ENCODE measurements at regions not wholly inside any gene's neighbourhood (a gene's known extent, or its start where the extent isn't known, plus 50 kb on each side); places are given as distances from the start of the nearest gene placed in this dataset.
A peak's percentile ranks its signal among the peaks of the same experiment; 100 is the strongest.

DNA sequence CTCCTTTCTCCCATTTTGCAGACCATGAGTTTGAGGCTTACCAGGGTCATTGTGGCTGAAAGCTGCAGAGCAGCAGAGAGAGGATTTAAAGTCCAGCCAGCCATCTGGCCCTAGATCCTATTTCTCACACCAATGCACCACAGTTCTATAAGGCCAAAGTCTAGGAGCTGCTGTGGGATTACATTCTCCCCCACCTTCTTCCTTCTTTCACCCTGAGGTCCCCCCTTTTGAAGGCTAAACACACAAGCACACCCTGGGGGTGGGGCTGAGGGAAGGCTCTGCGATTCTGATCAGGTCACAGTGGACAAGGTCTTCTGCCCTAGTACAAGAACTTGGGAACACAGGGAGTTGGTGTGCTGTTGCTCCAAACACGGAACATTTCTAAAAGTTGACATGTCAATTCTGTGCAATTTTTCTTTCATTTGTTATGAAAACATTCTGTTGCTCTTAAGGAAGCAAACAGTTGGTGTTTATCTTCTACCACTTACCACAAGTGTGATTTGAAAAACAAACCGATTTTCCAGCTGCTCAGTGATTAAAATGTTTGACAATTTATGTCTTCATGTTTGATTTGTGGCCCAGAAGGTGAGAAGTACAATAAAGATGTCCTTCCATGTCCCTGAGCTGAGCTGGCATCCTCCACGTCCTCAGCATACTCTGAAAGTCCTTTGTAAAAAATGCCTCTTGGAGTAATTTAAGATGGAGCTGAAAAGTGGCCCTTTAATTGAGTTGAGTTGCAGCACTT is 271.6 kb upstream of the PPP2R2D start:
- Histone ChIP-seq H3K4me3 (ENCODE audit: low read length) (no peak overlapping the region), H3K36me3 (ENCODE audit: control insufficient read depth in 2 of 3, insufficient read depth in 3 of 3, low read length in 3 of 3) (no peaks in the 10 kb centered on the region), H3K9me3 (ENCODE audit: control insufficient read depth in 2 of 3, low read length in 3 of 3) (peaks cover 0 to 5% (median 0%) of the 10 kb centered on the region in 3 experiments), H3K27me3 (ENCODE audit: control insufficient read depth in 2 of 2, insufficient read depth in 2 of 2, low read length in 2 of 2) (no peaks in the 10 kb centered on the region), H3K27ac (ENCODE audit: low read depth, low read length) (no peak overlapping the region), H3K4me1 (ENCODE audit: control insufficient read depth in 2 of 2, insufficient read depth in 2 of 2, low read length in 2 of 2) (no peaks in the 10 kb centered on the region)
- Mint-ChIP-seq H3K4me1 (no peaks in the 10 kb centered on the region), H3K27me3 (peaks cover 0 to 11% (median 2%) of the 10 kb centered on the region in 5 donors), H3K9me3 (peaks cover 0 to 23% (median 9%) of the 10 kb centered on the region in 11 donors), H3K4me3 (no peak overlapping the region), H3K27ac (no peak overlapping the region), H3K36me3 (peaks cover 0 to 4% (median 0%) of the 10 kb centered on the region in 5 donors)
- ChIA-PET POLR2A (no interaction called here), CTCF (no interaction called here)
- DNase-seq (no peak), ATAC-seq (no peak)
- intact Hi-C loops (cut with micrococcal nuclease), result no loop called here

DNA sequence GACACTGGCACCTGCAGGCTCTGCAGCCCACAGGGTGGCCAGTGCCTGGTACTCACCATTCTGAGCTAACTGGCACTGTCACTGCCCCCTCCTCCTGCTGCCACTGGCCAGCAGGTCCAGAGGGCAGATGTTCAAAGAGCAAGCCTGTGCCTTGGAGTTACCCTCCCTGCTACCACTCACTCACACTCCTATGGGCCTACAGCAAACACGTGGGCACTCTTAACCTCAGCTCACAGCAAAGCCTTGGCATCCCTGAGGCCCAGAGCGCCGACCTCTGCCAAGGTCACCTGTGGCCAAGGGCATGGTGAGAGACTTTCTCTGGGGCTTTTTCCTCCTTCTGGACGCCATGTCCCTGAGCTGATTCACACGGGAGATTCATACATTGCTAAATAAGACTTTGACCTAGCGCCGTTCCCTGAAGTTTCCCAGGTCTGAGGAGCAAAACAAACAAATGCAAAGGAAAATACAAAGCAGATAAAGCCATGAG is 270.0 kb upstream of the PPP2R2D start:
- H3K27ac Mint-ChIP-seq, result no peak overlapping the region

DNA sequence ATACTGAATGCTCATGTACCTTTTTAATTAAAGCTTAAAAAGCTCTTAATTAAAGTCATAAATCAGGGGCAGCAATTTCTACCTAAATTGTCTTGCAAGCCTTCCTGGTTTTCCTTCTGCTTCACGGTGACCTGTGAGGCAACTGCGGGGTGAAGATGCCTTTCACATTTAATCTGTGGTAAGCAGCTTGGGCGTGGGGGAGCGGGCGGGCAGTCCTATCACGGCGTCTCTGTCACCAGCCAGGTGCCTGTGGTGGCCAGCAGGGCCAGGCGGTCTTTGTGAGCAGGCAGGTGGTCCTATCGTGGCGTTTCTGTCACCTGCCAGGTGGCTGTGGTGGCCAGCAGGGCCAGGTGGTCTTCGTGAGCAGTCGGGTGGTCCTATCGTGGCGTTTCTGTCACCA is 269.2 kb upstream of the PPP2R2D start:
- ChIA-PET POLR2A (no interaction called here), CTCF (no interaction called here)
- intact Hi-C loops (cut with micrococcal nuclease), result no loop called here
- Histone ChIP-seq H3K4me1 (ENCODE audit: control insufficient read depth in 2 of 2, insufficient read depth in 2 of 2, low read length in 2 of 2) (no peaks in the 10 kb centered on the region), H3K27me3 (ENCODE audit: control insufficient read depth in 2 of 2, insufficient read depth in 2 of 2, low read length in 2 of 2) (no peaks in the 10 kb centered on the region), H3K9me3 (ENCODE audit: control insufficient read depth in 2 of 3, low read length in 3 of 3) (peaks cover 0 to 5% (median 0%) of the 10 kb centered on the region in 3 experiments), H3K4me3 (ENCODE audit: low read length) (no peak overlapping the region), H3K36me3 (ENCODE audit: control insufficient read depth in 2 of 3, insufficient read depth in 3 of 3, low read length in 3 of 3) (no peaks in the 10 kb centered on the region), H3K27ac (ENCODE audit: low read depth, low read length) (no peak overlapping the region)
- Mint-ChIP-seq H3K36me3 (peaks cover 0 to 8% (median 0%) of the 10 kb centered on the region in 5 donors), H3K27ac (no peak overlapping the region), H3K4me3 (no peak overlapping the region), H3K27me3 (peaks cover 0 to 21% (median 11%) of the 10 kb centered on the region in 5 donors), H3K9me3 (peaks cover 0 to 31% (median 11%) of the 10 kb centered on the region in 11 donors), H3K4me1 (no peaks in the 10 kb centered on the region)
- no peak for ATAC-seq
- DNase-seq, result peak in 1 of 9 donors; percentile 3

More for the DNA sequence above, 270.0 kb upstream of the PPP2R2D start:
- H3K4me3 Mint-ChIP-seq, result no peak overlapping the region
- Histone ChIP-seq H3K4me3 (ENCODE audit: low read length) (no peak overlapping the region), H3K27ac (ENCODE audit: low read depth, low read length) (no peak overlapping the region), H3K9me3 (ENCODE audit: control insufficient read depth in 2 of 3, low read length in 3 of 3) (peaks cover 0 to 5% (median 0%) of the 10 kb centered on the region in 3 experiments), H3K36me3 (ENCODE audit: control insufficient read depth in 2 of 3, insufficient read depth in 3 of 3, low read length in 3 of 3) (no peaks in the 10 kb centered on the region), H3K27me3 (ENCODE audit: control insufficient read depth in 2 of 2, insufficient read depth in 2 of 2, low read length in 2 of 2) (no peaks in the 10 kb centered on the region), H3K4me1 (ENCODE audit: control insufficient read depth in 2 of 2, insufficient read depth in 2 of 2, low read length in 2 of 2) (no peaks in the 10 kb centered on the region)
- H3K4me1 Mint-ChIP-seq, result no peaks in the 10 kb centered on the region
- POLR2A ChIA-PET, result no interaction called here
- CTCF ChIA-PET, result no interaction called here
- ATAC-seq, result no peak
- intact Hi-C loops (cut with micrococcal nuclease), result no loop called here
- DNase-seq, result peak in 1 of 9 donors; percentile 3
- H3K27me3 Mint-ChIP-seq, result peaks cover 0 to 15% (median 8%) of the 10 kb centered on the region in 5 donors
- H3K36me3 Mint-ChIP-seq, result peaks cover 0 to 6% (median 0%) of the 10 kb centered on the region in 5 donors
- peaks cover 0 to 27% (median 10%) of the 10 kb centered on the region in 11 donors for H3K9me3 Mint-ChIP-seq

- H3K4me1 ChIP-seq (ENCODE audit: control insufficient read depth in 2 of 2, insufficient read depth in 2 of 2, low read length in 2 of 2), result no peaks in the 10 kb centered on the region
- no peaks in the 10 kb centered on the region for H3K4me1 Mint-ChIP-seq
- no peak overlapping the region for H3K4me3 ChIP-seq (ENCODE audit: low read length)
- H3K27me3 Mint-ChIP-seq, result peaks cover 0 to 24% (median 13%) of the 10 kb centered on the region in 5 donors
- DNase-seq (no peak), ATAC-seq (no peak)
- no peaks in the 10 kb centered on the region for H3K36me3 ChIP-seq (ENCODE audit: control insufficient read depth in 2 of 3, insufficient read depth in 3 of 3, low read length in 3 of 3)
- ChIA-PET POLR2A (no interaction called here), CTCF (no interaction called here)
- H3K27ac Mint-ChIP-seq, result no peak overlapping the region
- peaks cover 4 to 29% (median 17%) of the 10 kb centered on the region in 11 donors for H3K9me3 Mint-ChIP-seq
- H3K27me3 ChIP-seq (ENCODE audit: control insufficient read depth in 2 of 2, insufficient read depth in 2 of 2, low read length in 2 of 2), result no peaks in the 10 kb centered on the region
- peaks cover 0 to 13% (median 0%) of the 10 kb centered on the region in 3 experiments for H3K9me3 ChIP-seq (ENCODE audit: control insufficient read depth in 2 of 3, low read length in 3 of 3)
- H3K36me3 Mint-ChIP-seq, result peaks cover 0 to 9% (median 0%) of the 10 kb centered on the region in 5 donors
- H3K27ac ChIP-seq (ENCODE audit: low read depth, low read length), result no peak overlapping the region
- intact Hi-C loops (cut with micrococcal nuclease), result no loop called here
- no peak overlapping the region for H3K4me3 Mint-ChIP-seq
These were observed 265.2 kb upstream of the PPP2R2D start for GRCh38 chr10:131635564-131636015.

DNA sequence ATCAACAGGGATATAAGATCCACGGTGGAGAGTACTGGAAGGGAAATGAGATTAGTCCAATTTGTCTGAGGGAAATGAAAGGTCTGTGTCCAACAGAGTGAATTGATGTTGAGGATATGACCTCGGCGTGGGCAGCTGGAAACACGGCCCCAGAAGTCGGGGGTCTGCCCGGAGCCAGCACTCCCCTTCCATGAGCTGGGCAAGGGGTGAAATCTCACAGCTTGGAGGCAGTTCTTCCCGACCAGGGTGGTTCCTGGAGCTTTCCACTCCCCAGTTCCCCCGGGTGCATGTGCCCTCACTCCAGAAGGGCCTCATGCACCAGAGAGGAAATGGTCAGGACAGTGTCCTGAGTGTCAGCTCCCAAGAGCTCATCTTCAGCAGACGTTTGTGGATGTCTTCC is 264.7 kb upstream of the PPP2R2D start:
- Histone ChIP-seq H3K27me3 (ENCODE audit: control insufficient read depth in 2 of 2, insufficient read depth in 2 of 2, low read length in 2 of 2) (no peaks in the 10 kb centered on the region), H3K9me3 (ENCODE audit: control insufficient read depth in 2 of 3, low read length in 3 of 3) (peaks cover 0 to 13% (median 0%) of the 10 kb centered on the region in 3 experiments), H3K4me3 (ENCODE audit: low read length) (no peak overlapping the region), H3K36me3 (ENCODE audit: control insufficient read depth in 2 of 3, insufficient read depth in 3 of 3, low read length in 3 of 3) (no peaks in the 10 kb centered on the region), H3K27ac (ENCODE audit: low read depth, low read length) (no peak overlapping the region), H3K4me1 (ENCODE audit: control insufficient read depth in 2 of 2, insufficient read depth in 2 of 2, low read length in 2 of 2) (no peaks in the 10 kb centered on the region)
- POLR2A ChIA-PET, result no interaction called here
- Mint-ChIP-seq H3K4me3 (no peak overlapping the region), H3K4me1 (peaks cover 0 to 2% (median 0%) of the 10 kb centered on the region in 7 donors), H3K27ac (no peak overlapping the region), H3K27me3 (peaks cover 0 to 19% (median 13%) of the 10 kb centered on the region in 5 donors), H3K9me3 (peaks cover 4 to 34% (median 17%) of the 10 kb centered on the region in 11 donors), H3K36me3 (peaks cover 0 to 9% (median 0%) of the 10 kb centered on the region in 5 donors)
- ATAC-seq, result no peak
- CTCF ChIA-PET, result no interaction called here
- no peak for DNase-seq
- intact Hi-C loops (cut with micrococcal nuclease), result no loop called here

DNA sequence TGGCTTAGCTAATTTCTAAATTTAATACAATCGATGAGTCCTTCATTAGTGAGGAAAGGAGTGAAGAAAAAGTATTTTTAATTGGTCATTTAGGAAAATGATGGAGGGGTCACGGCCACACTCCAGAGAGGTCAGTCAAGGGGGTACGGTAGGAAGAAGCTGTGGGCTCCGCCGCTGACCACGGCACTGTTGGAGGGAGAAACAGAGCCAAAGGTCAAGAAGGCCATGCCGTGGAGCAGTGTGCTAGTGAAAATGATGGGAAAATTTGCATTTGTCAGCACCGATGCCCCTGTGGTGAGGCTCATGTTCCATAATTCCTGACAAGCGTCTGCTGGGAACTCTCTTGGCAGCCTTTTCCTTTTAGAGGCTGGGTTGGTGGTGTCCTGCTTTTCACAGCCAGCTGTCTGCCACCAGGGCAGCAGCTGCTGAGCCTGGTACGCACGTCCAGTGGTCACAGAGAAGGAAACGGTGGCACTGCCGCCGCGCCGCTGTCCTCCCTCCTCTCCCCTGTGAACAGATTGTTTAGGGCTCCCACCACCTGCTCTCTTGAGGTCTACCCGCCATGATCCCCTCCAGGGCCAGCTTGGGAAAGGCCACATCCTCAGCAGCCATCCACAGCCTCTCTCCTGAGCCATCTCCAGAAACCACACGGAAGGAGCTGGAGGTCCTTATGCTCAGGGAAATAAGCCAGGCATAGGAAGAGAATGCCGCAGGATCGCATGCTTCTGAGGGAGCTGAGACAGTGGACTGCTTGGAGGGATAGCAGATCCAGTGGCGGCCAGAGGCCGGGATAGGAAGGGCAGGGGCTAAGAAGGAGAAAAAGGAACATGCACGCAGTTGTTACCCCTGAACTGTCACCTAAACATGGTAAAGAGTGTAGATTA is 263.7 kb upstream of the PPP2R2D start:
- no peak overlapping the region for H3K4me3 Mint-ChIP-seq
- ChIA-PET CTCF (no interaction called here), POLR2A (no interaction called here)
- no peak for ATAC-seq
- Histone ChIP-seq H3K27me3 (ENCODE audit: control insufficient read depth in 2 of 2, insufficient read depth in 2 of 2, low read length in 2 of 2) (no peaks in the 10 kb centered on the region), H3K36me3 (ENCODE audit: control insufficient read depth in 2 of 3, insufficient read depth in 3 of 3, low read length in 3 of 3) (no peaks in the 10 kb centered on the region), H3K4me1 (ENCODE audit: control insufficient read depth in 2 of 2, insufficient read depth in 2 of 2, low read length in 2 of 2) (no peaks in the 10 kb centered on the region), H3K27ac (ENCODE audit: low read depth, low read length) (no peak overlapping the region), H3K4me3 (ENCODE audit: low read length) (no peak overlapping the region), H3K9me3 (ENCODE audit: control insufficient read depth in 2 of 3, low read length in 3 of 3) (peaks cover 0 to 13% (median 0%) of the 10 kb centered on the region in 3 experiments)
- H3K4me1 Mint-ChIP-seq, result peaks cover 0 to 3% (median 0%) of the 10 kb centered on the region in 7 donors
- peaks cover 4 to 37% (median 17%) of the 10 kb centered on the region in 11 donors for H3K9me3 Mint-ChIP-seq
- intact Hi-C loops (cut with micrococcal nuclease), result no loop called here
- DNase-seq, result no peak
- peaks cover 0 to 9% (median 0%) of the 10 kb centered on the region in 5 donors for H3K36me3 Mint-ChIP-seq
- H3K27me3 Mint-ChIP-seq, result peaks cover 0 to 20% (median 11%) of the 10 kb centered on the region in 5 donors
- no peak overlapping the region for H3K27ac Mint-ChIP-seq
